ENCODE measurements at regions not wholly inside any gene's neighbourhood (a gene's known extent, or its start where the extent isn't known, plus 50 kb on each side); places are given as distances from the start of the nearest gene placed in this dataset.
"Not testable (repeated sequence)": the region's sequence is repeated elsewhere in the genome, so short reads cannot be mapped to it uniquely, and the experiment has no call there.

DNA sequence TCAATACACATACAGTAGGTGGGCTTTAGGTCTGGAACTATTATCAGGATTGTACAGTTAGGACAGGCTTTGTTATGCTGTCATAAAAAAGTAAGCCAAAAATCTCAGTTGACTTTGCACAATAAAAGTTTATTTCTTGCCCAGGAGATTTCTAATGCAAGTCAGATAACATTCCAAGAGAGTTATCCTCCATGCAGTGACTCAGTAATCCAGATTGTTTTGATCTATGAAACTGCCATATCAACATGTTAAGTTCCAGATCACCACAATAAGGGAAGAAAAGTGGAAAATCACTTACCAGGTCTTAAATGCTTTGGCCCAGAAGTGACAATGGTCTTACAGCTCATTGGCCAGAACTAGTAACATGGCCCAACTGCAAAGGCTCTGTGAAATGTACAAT is 636.2 kb upstream of the KLF12 start:
- no peak for DNase-seq

DNA sequence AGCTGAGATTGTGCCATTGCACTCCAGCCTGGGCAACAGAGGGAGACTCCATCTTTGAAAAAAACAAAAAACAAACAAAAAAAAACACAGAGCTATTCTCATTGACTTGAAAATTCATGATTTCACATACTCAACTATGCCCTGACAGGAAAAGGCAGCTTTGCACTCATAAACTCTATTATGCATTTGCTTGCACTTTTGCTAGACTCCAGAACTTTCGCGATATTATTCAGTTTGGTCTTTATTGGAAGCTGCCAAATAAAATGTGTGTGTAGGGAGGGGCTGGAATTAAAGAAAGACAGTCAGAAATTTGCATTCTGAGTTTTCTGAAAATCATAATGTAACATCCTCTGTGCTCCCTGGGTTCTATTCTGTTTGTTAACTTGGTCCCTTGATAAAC is 635.1 kb upstream of the KLF12 start:
- DNase-seq: no peak

DNA sequence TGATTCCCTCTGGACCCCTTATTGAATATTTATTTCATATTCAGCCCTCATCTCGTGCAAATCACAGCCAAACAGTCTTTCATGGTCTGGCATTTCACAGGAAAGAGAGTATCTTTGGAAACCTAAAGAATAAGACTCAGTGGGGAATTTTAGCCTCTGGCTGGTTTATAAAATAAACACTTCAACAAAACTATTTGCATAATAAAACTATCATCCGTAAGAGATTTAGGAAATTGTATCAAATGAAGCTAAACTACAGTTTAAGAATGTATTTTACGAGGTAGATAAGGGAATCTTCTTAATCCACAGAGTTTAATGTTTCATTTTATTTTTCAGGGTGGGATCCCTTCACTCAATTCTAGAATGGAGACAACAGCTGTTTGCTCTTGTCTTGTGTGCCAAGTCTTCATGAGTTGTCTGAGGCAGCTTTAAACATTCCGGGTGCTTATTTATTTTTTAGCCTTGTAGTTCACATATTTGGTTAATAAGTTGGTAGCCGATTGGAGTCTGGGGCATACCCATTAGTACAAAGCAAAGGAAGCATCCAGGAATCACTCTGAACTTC is 634.4 kb upstream of the KLF12 start:
- DNase-seq: no peak

DNA sequence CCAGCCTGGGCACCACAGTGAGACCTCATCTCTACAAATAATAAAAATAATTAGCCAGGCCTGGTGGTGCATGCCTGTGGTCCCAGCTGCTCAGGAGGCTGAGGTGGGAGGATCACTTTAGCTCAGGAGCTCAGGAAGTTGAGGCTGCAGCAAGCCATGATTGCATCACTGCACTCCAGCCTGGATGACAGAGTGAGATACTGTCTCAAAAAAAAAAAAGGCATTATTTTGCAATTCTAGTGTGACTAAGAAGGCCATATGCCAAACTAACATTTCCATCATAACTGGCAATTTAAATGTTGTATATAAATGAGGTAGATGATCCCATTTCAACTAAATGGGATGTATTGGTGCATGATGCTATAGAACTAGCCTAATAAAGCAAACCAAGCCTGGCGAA is 632.8 kb upstream of the KLF12 start:
- DNase-seq: peak; percentile 1

DNA sequence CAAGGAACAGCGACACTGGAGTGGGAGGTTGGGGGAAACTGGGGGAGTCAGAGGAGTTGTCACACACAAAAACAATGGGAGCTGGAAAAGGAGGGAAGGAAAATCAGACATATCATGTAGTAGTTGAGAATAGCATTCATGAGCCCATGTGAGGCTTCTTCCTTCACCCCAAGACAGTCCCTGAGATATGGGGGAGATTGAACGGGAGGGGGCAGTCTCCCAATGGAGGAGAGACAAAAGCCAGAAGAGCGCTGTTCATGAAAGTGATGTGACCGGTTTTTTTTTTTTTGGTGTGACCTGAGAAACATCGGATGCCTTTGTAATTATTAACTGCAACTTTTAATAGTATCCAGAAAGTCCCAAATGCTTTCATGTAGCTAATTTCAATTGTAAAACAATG is 631.8 kb upstream of the KLF12 start:
- no peak for DNase-seq

DNA sequence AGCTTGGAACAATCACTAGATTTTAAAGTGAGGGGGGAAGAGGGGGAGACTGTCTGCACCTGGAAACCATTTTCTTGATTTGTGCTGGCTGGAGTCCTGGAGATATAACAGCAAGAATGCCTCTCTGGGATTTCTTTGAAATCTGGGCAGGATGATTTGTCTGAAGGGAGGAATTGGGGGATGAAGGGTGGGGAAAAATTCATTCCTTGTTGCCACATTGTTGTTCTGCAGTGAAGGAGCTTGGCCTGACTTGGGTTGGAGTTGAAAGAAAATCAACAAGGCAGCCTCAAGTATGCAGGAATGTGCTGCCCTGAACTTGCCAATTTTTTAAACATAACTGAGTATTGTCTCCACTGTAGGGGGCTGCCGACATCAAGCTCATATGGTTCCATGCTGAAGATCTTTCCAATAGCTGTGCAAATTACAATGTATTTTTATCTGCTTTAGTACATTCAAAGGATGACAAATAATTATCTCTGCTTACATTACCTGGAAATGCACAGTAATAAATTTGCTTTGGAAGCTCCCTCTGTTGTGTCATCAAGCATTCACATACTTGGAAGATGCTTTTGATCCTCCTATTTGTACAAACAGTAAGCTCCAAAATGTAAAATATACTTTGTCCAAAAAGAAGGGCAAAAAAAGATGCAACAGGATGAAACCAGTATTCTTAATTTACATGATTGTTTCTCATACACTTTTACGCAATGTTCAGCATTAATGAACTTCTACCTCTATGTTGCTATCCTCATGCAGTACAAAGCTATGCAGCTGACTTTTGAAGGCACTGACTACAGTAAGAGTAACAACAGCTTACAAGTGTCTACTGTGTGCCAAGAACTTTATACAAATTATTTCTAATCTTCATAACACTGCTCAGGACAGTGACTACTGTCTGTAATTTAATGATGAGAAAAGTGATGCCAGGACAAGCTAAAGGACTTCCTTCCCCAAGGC is 627.9 kb upstream of the KLF12 start:
- DNase-seq: no peak

DNA sequence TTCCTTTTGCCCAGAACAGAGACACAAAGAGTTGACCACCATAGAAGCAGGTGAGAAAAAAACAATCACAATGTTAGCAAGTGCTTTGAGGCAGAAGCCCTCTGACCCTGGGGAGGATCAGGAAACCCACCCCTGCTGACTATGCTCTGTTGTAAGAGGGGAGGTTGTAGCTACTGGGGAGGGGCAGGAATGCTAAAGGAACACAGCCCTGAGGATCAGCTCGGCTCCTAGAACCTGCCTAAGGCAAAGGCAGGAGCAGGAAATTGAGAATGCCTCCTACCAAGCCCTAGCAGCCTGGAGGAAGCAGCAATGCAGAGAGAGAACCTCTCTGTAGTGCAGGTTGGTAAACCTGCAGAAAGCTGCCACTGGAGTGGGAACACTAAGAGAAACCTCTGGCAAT is 624.0 kb upstream of the KLF12 start:
- no peak for DNase-seq

DNA sequence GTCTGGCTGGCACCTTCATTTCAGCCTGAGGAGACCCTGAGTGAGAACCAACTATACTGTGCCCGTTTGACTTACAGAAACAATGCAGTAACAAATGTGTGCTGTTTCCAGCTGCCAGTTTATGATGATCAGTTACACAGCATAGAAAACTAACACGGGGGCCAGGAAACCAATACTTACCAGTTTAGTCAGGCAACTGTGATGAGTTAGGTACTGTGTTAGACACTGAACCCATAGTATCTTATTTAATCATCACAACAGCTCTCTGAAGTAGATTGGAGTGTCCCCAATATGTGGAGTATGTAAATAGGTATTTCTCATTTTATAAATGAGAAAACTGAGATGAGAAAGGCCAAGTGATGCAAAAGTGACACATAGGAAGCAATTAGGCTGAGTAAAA is 620.9 kb upstream of the KLF12 start:
- DNase-seq: no peak

DNA sequence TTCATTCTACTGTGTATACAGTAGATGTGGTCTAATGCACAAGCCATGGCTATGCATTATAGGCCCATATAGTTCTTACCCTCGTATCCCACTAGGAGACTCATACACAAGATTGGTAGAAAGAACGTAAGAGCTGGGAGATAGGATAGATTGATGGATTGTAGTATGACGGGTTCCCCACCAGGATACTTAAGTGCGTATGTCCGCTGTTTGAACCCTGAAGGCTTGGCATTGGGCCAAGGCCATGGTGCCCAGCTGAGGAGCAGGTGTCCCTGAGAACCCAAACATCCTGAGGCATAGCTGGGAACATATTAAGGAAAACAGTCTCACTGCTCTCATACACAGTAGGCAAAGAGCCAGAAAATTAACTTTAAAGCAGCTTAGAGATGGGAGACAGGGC is 617.5 kb upstream of the KLF12 start:
- no peak for DNase-seq

DNA sequence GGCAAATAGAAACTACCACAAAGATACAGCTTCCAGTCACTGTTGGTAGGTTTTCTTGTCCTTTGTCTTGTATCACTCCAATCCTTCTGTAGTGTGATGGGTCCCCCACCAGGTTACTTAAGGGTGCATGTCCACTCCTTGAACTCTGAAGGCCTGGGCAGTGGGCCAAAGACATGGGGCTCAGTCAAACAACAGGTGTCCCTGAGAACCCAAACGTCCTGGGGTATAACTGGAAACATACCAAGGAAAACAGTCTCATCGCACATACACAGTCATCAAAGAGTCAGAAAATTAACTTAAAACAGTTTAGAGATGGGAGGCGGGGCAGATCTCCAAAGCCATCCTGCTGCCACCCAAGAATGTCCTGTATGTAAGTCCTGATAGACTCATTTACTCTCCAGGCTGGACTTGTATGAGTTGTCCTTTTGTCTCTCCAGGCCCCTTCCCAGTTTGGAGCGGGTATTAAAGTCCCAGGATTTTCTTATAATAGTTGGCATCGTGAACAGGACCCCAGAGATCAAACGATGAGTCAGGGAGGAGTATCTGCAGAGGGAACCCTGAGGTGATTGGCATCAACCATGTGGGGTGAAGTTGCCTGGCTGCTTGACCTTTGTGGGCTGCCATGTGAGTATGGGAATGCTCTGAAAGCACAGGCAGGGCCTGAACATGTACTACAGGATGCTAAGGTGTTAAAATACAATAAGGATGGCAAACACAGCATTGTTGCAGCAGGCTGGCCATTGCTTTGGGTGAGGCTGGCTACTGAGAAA is 613.2 kb upstream of the KLF12 start:
- DNase-seq: no peak

DNA sequence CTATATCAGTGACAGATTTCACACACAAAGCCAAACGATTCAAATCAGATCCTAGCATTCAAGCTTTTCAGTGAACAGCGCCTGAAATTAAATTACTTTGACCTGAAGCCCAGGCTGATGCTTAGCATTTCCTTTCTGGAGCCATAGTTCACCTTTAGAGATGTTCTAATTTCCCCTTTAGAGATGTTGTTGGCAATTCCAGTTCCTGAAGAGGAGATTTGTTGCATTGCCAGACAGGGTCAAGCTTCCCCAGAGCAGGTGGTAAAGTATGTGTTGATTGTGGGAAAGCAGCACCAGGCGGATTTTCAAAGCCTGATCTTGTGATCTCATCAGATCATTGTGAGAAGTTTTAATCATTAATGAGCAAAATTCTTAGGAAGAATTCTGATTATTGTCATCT is 609.8 kb upstream of the KLF12 start:
- no peak for DNase-seq

DNA sequence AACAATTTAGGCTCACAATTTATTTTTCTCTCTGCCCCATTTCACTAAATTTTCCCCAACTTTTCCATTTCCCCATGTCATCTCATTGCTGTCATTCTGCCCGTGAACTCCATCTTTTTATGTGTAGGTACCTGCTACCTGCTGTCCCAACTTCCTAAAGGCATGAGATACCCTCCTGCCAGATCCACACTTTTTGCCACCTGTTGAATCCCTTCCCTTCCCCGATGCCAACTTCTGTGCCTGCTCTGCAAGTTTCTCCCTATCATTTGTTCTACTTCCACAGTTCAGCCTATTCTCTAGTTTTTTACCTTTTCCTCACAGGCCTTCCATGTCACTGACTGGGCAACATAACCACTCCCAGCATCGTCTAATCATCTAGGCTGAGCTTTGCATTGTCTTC is 607.5 kb upstream of the KLF12 start:
- DNase-seq: no peak

DNA sequence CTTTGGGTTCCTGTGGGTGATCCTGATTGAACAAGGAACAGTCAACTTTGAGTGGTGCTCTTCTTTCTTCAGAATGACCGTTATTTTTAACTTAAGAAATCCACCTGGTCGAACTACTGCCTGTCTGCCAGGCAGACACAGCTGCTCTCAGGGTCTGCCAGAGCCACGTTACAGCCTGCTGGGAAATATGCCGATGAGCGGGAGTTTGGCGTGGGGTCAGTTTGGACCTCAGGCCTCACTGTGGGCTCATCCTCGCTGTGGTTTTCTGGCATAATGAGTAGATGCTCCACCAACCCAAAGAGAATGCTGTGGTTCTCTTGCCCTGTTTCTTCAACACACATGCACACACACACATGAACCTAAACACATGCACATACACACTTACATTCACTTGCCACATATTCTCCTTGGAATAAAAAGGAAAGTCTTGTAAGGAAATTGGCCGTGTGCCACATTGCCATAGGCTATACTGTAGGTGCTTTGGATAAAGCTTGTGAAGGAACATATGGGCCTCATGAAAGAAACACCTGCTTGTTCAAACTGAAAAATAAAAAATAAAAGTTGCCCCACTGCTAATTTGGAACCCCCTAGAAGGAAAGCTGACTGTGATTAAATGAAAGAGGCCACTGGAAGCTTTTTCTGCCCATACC is 598.7 kb upstream of the KLF12 start:
- no peak for DNase-seq

DNA sequence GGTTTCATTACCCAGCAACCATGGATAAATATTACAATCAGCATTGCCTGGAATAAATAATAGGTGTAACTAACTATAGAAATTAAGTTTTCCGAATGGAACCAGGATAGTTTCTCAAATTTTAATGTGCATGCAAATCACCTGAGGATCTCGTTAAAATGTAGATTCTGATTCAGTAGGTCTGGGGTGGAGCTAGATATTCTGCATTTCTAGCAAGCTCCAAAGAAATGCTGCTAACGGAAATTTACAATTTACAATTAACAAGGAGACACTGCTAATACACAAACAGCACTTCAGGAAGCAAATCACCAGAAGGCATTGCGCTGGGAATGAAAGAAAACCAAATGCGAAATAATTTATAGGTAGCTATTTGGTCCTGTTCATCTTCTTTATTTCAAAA is 597.5 kb upstream of the KLF12 start:
- no peak for DNase-seq

DNA sequence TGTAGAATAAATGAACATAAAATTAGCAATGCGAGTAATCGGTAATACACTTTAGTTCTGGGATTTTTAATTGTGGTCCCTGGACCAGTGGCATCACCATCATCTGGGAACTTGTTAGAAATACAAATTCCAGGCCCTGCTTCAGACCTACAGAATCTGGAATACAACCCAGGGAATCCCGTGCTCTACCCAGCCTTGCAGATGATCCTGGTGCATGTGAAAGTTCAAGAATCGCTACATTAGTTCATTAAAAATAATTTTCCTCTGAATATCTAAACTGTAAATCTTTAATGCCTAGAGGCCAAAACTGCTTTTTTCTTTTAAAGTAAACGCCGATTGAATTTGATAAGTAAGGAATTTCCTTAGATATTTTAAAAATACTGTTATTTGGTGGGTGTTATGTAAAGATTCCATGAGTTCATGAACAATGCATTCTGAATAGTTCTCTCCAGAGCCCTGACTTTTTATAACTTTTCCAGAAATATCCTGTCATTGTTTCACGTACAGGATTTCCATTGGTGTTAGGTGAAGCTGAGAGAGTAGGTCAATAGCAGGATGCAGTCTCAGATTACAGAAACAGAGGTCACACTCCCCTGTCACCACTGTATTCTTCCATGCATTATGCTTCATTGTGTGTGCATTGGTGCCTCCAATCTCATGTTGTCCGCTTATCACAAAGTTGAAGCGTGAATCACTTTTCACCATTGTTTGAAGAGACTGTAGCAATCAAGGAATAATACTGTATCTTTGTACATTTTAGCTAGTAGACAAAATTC is 596.5 kb upstream of the KLF12 start:
- no peak for DNase-seq

DNA sequence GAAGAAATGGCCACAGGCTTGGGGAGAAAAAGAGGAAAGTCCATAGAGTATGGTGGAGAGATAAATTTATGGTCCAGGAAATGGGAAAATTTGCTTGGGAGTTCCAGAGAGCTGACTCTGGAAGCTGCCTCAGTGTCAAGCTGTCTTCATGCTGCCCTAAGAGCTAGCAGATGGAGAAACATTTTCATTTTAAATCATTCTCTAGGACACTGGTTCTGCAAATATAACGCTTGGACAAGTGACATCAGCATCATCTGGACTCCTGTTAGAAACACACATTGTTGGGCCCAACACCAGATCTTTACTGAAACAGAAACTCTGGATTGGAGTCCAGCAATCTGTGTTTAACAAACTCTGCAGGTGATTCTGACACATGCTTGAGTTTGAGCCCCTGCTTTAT is 592.0 kb upstream of the KLF12 start:
- DNase-seq: no peak

DNA sequence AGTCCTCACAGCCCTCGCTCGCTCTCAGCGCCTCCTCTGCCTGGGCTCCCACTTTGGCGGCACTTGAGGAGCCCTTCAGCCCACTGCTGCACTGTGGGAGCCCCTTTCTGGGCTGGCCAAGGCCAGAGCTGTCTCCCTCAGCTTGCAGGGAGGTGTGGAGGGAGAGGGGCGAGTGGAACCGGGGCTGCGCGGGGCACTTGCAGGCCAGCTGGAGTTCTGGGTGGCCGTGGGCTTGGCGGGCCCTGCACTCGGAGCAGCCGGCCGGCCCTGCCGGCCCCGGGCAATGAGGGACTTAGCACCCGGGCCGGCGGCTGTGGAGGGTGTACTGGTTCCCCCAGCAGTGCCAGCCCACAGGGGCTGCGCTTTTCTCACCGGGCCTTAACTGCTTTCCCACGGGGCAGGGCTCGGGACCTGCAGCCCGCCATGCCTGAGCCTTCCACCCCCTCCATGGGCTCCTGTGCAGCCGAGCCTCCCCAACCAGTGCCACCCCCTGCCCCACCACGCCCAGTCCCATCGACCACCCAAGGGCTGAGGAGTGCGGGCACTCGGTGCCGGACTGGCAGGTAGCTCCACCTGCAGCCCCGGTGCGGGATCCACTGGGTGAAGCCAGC is 584.1 kb upstream of the KLF12 start:
- not testable (repeated sequence) for DNase-seq

DNA sequence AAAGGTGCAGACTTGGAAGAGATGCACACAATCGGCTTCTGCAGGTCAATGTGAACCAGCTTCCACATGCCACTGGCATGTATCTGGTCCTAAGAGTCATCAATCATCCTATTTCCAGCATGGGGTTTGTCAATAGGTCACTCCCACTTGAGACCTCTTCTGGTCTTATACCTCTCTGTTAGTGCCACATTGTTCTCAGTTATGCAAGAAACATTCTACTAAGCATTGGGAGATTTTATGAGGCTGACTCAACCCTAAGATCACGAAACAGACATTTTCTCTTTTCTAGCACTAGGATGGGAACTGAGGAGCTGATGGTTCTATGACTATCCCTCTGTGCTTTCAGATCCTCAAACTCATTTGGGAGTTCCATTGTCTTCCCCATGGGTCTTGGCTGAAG is 581.5 kb upstream of the KLF12 start:
- no peak for DNase-seq

DNA sequence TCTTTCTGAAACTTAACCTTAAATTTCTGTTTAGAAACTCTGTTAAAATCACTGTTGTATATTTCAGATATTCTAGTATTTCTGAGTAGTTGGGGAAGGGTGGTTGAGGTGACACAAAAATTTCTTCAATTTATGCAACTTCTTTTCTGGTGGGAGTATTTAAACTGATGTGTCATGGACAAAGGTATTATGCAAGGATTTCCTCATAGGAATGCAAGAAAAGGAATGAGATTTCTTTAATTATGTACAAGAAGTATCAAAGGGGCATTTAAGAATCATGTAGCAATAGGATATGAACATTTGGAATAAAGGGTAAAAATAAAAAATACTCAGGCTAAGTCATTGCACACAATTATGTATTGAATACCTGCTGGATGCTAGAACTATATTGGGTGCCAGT is 575.8 kb upstream of the KLF12 start:
- DNase-seq: no peak

DNA sequence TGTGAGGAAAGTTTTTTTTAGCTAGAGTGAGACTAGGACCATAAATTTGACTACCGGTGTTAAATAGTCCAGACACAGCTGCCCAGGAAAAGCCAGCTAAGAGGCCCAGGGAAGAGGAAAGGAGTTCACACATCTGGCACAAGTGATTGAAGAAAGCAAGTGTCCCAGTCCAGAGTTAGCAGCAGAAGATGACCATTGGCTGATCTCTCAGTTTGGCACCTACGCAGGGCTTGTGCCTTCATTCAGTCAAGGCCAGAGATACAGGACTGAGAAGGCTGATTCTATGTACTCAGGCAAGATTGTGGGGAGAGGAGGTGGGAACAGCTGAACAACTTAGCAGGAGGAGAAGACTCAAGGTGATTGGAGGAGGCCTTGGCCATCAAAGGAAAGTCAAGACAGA is 575.0 kb upstream of the KLF12 start:
- no peak for DNase-seq

DNA sequence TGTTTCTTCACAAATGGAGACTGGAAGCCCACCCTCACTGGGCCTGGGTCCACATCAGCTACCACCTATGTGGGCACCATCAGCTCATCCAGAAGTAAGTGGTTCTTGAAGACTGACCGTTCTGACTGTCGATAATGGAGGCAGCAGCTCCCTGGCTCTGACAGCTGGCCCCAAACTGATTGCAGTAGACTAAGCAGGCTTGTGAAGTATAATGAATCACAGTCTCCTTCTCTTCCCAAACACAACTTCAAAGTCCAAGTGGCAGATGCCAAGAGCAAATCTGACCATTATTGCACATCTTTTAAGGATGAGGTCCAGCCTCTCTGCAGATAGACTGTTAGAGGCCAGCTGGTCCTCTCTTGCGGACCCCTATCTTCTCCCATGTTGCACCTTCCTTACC is 574.4 kb upstream of the KLF12 start:
- no peak for DNase-seq

DNA sequence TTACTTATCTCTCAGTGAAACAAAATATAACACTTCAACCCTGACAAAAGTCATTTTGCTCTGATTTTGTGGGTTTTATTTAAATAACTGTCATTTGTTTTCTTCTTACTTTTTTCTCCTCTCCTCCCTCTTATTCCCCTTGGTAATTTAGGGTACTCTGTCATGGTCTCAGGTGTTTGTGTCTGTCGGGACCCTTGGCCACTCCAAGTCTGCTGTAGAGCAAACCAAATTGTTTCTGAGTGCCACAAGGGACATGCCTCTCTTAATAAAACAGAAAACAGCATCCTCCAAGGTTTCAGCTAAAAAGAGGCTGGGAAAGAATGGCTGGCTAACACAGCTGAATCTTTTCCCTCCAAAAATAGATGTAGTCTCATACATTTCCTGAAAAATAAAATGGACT is 573.1 kb upstream of the KLF12 start:
- no peak for DNase-seq

Data from hematopoietic multipotent progenitor cell treated with erythropoietin and hydrocortisone succinate and interleukin-3 and kit ligand, for 4 days (in vitro differentiated cells).